Stimulated activated naive CD8-positive, alpha-beta T cell treated with anti-CD3 and anti-CD28 coated beads, Interleukin-15, Interleukin-2, amounts not matched to agents 100 ng/mL and 50 ng/mL, for 24 hours (primary cell): ENCODE measurements at regions not wholly inside any gene's neighbourhood (a gene's known extent, or its start where the extent isn't known, plus 50 kb on each side); places are given as distances from the start of the nearest gene placed in this dataset.
"Not testable (repeated sequence)": the region's sequence is repeated elsewhere in the genome, so short reads cannot be mapped to it uniquely, and the experiment has no call there.

ENCODE experiments used
- H3K27ac Mint-ChIP-seq: one replicate; pipeline ENCODE4 v1.8.0; 2021; ENCODE audit warnings: mild to moderate bottlenecking, mixed read lengths
- H3K27me3 Mint-ChIP-seq: one replicate; pipeline ENCODE4 v1.8.0; 2021; ENCODE audit warnings: mixed read lengths
- H3K36me3 Mint-ChIP-seq: one replicate; pipeline ENCODE4 v1.8.0; 2021; ENCODE audit warnings: low read depth, mixed read lengths
- H3K4me1 Mint-ChIP-seq: one replicate; pipeline ENCODE4 v1.8.0; 2021; ENCODE audit warnings: low read depth, mixed read lengths
- H3K4me3 Mint-ChIP-seq: one replicate; pipeline ENCODE4 v1.8.0; 2021; ENCODE audit warnings: mild to moderate bottlenecking, mixed read lengths
- H3K9me3 Mint-ChIP-seq: one replicate; pipeline ENCODE4 v1.8.0; 2021; ENCODE audit warnings: mixed read lengths

DNA sequence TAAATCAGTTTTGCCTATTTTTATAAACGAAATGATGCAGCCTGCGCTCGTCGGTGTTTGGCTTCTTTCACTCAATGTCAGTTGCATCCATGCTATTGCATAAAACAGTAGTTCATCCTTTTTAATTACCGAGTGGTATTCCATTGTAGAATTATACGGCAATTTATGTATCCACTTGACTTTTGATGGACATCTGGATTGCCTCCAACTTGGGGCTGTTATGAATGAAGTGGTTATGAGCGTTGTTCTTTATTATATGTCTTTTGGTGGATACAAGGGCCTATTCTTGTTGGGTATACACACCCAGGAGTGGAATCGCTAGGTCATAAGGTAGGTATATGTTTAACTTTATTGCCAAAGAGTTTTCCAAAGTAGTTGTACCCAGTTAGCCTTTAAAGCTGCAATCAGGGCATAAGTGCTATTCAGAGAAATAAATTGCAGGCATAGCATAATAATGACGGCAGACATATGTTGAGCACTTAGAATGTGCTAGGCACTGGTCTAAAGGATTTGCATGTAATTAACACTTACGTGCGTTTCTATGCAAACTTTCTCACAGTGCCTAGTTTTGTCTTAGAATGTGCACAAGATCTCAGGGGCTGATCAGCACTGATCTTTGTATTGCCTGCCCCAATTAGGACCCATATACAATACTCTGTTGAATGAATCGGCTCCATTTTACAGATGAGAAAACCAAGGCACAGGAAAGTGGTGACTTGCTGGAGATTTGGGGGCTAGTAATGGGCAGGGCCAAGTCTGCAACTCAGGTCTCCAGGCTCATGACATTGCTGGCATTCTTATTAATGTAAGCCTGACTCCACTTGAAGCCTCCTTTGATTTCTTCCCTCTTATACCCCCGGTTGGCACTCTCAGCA, 407.0 kb downstream of the BCOR start:
- peaks cover 4% of the 10 kb centered on the region for H3K4me1 Mint-ChIP-seq
- no peaks in the 10 kb centered on the region for H3K9me3 Mint-ChIP-seq
- no peak overlapping the region for H3K4me3 Mint-ChIP-seq
- H3K27ac Mint-ChIP-seq = no peak overlapping the region
- peaks cover 28% of the 10 kb centered on the region for H3K27me3 Mint-ChIP-seq
- no peaks in the 10 kb centered on the region for H3K36me3 Mint-ChIP-seq

DNA sequence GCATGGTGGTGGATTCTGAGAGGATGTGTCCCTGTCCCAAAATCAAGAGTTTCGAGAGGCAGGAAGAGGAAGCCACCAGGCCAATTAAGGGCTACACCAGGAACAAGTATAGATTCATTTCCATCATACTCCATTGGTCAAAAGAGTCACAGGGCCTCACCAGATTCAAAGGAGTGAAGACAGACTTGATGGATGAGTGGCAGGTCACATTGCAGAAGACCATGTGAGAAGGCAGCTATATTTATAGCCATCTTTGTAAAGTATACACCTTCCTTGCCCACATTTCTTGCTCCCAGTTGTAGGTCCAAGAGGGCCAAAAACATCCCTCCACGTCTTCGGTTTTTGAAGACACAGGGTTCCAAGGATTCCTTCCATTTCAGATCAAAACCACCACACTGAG, 406.0 kb downstream of the BCOR start:
- H3K4me3 Mint-ChIP-seq = no peak overlapping the region
- peaks cover 4% of the 10 kb centered on the region for H3K4me1 Mint-ChIP-seq
- peaks cover 26% of the 10 kb centered on the region for H3K27me3 Mint-ChIP-seq
- no peaks in the 10 kb centered on the region for H3K9me3 Mint-ChIP-seq
- no peak overlapping the region for H3K27ac Mint-ChIP-seq
- H3K36me3 Mint-ChIP-seq = no peaks in the 10 kb centered on the region

GRCh38 chrX:39692796-39693195, 405.0 kb downstream of the BCOR start:
- Mint-ChIP-seq H3K27me3 (peaks cover 24% of the 10 kb centered on the region), H3K9me3 (no peaks in the 10 kb centered on the region), H3K27ac (no peak overlapping the region), H3K4me1 (peaks cover 4% of the 10 kb centered on the region), H3K4me3 (no peak overlapping the region), H3K36me3 (no peaks in the 10 kb centered on the region)

GRCh38 chrX:39693298-39693697, 404.5 kb downstream of the BCOR start:
- H3K27me3 Mint-ChIP-seq = peaks cover 21% of the 10 kb centered on the region
- peaks cover under 1% of the 10 kb centered on the region for H3K4me1 Mint-ChIP-seq
- H3K36me3 Mint-ChIP-seq = no peaks in the 10 kb centered on the region
- H3K4me3 Mint-ChIP-seq = no peak overlapping the region
- H3K9me3 Mint-ChIP-seq = no peaks in the 10 kb centered on the region
- H3K27ac Mint-ChIP-seq = no peak overlapping the region

- not testable (repeated sequence) for H3K9me3 Mint-ChIP-seq, H3K4me3 Mint-ChIP-seq, H3K36me3 Mint-ChIP-seq, H3K27me3 Mint-ChIP-seq, H3K27ac Mint-ChIP-seq, H3K4me1 Mint-ChIP-seq
These were observed 395.1 kb downstream of the BCOR start for GRCh38 chrX:39702636-39703035.

DNA sequence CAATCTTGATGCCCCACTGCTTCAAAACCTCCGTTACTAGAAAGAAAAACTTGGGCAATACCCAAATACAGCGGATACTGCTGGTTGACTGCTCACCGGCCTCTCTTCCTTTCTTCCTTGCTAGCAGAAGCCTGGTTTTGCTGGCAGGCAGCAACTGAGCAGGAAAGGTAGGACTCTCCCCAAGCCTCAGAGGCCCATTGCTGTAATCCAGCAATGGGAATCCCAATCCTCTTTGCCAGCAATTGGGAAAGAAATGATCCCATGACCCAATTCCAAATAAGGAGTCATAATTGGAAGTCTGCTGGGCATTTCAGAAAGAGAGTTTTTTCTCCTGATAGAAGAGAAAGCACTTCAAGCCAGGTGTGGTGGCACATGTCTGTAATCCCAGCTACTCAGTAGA, 394.5 kb downstream of the BCOR start:
- Mint-ChIP-seq H3K27ac (no peak overlapping the region), H3K4me3 (no peak overlapping the region), H3K36me3 (no peaks in the 10 kb centered on the region), H3K9me3 (no peaks in the 10 kb centered on the region), H3K4me1 (no peaks in the 10 kb centered on the region), H3K27me3 (no peaks in the 10 kb centered on the region)

- Mint-ChIP-seq H3K36me3 (no peaks in the 10 kb centered on the region), H3K4me3 (no peak overlapping the region), H3K4me1 (no peaks in the 10 kb centered on the region), H3K9me3 (no peaks in the 10 kb centered on the region), H3K27ac (no peak overlapping the region), H3K27me3 (no peaks in the 10 kb centered on the region)
These were observed 393.2 kb downstream of the BCOR start for GRCh38 chrX:39704590-39704989.

DNA sequence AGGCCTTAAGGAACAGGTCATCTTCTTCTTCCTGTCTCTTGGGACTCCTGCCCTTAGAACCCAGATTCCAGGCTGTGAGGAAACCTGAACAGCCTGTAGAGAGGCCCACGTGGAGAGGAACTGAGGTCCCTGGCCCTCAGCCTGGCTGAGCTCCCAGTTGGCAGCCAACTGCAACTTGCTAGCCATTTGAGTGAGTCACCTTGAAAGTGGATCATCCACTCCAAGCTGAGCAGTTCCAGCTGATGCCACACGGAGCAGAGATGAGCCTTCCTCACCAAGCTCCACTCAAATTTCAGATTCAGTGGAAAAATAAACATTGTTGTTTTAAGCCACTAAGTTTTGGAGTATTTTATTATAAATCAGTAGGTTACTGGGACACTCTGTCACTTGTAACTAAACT, 392.5 kb downstream of the BCOR start:
- no peak overlapping the region for H3K27ac Mint-ChIP-seq
- H3K27me3 Mint-ChIP-seq = no peaks in the 10 kb centered on the region
- H3K36me3 Mint-ChIP-seq = no peaks in the 10 kb centered on the region
- no peaks in the 10 kb centered on the region for H3K4me1 Mint-ChIP-seq
- H3K9me3 Mint-ChIP-seq = no peaks in the 10 kb centered on the region
- H3K4me3 Mint-ChIP-seq = no peak overlapping the region

DNA sequence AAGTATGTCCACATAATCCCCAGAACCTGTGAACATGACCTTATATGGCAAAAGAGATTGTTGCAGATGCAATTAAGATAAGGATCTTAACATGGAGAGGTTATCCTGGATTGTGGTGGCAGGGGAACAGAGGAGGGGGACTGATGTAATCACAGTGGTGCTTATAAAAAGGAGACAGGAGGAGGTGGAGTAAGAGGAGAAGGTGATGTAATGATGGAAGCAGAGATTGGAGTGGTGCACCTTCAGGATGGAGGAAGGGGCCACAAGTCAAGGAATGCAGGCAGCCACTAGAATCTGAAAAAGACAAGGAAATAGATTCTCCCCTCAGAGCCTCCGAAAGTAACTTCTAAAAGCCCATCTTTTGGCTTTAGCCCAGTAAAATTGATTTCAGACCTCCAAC, 388.4 kb downstream of the BCOR start:
- H3K27me3 Mint-ChIP-seq = no peaks in the 10 kb centered on the region
- no peak overlapping the region for H3K4me3 Mint-ChIP-seq
- H3K36me3 Mint-ChIP-seq = no peaks in the 10 kb centered on the region
- no peak overlapping the region for H3K27ac Mint-ChIP-seq
- no peaks in the 10 kb centered on the region for H3K9me3 Mint-ChIP-seq
- H3K4me1 Mint-ChIP-seq = no peaks in the 10 kb centered on the region

- H3K4me3 Mint-ChIP-seq = no peak overlapping the region
- no peaks in the 10 kb centered on the region for H3K4me1 Mint-ChIP-seq
- no peak overlapping the region for H3K27ac Mint-ChIP-seq
- H3K27me3 Mint-ChIP-seq = no peaks in the 10 kb centered on the region
- H3K9me3 Mint-ChIP-seq = no peaks in the 10 kb centered on the region
- no peaks in the 10 kb centered on the region for H3K36me3 Mint-ChIP-seq
These were observed 387.9 kb downstream of the BCOR start for GRCh38 chrX:39709812-39710211.

DNA sequence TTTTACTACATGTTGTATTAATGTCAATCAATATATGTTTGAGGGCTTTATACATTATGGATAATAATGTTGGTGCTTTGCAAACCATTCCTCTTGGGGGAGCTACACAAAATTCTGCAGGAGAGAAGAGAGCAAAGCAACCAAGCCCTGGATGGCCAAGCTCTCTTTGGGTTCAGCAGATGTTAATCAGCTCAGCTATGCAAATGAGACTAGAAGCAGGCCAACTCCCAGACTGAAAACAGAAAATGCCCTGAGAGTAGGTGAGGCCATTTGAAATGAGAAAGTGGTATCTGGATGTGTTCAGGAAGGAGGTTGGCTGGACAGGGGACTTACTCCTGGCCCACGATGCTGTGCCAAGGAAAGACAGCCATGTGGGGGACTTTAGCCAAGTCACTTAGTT, 387.0 kb downstream of the BCOR start:
- H3K9me3 Mint-ChIP-seq = no peaks in the 10 kb centered on the region
- H3K27ac Mint-ChIP-seq = no peak overlapping the region
- H3K4me1 Mint-ChIP-seq = no peaks in the 10 kb centered on the region
- H3K36me3 Mint-ChIP-seq = no peaks in the 10 kb centered on the region
- H3K4me3 Mint-ChIP-seq = no peak overlapping the region
- H3K27me3 Mint-ChIP-seq = no peaks in the 10 kb centered on the region

GRCh38 chrX:39714471-39714870, 383.3 kb downstream of the BCOR start:
- Mint-ChIP-seq H3K27me3 (no peaks in the 10 kb centered on the region), H3K9me3 (no peaks in the 10 kb centered on the region), H3K4me1 (no peaks in the 10 kb centered on the region), H3K4me3 (no peak overlapping the region), H3K27ac (no peak overlapping the region), H3K36me3 (no peaks in the 10 kb centered on the region)

DNA sequence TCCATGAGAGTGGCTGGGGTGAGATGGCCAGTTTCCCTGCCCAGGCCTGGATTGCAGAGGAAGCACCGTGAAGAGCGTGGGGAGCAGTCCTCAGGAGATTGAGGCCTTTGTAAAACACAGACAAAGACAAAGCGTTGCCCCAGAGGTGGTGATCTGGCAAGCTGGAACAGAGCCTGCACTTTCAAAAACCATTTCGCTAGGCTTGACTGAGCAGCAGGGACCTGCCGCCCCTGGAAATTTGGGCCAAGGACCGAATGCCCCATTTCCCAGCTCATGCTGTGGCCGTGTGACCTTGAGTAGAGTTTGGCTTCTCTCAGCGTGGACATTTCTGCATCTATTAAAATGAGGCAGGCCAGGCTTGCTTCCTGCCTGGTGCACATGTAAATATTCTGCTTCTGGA, 381.4 kb downstream of the BCOR start:
- no peak overlapping the region for H3K4me3 Mint-ChIP-seq

DNA sequence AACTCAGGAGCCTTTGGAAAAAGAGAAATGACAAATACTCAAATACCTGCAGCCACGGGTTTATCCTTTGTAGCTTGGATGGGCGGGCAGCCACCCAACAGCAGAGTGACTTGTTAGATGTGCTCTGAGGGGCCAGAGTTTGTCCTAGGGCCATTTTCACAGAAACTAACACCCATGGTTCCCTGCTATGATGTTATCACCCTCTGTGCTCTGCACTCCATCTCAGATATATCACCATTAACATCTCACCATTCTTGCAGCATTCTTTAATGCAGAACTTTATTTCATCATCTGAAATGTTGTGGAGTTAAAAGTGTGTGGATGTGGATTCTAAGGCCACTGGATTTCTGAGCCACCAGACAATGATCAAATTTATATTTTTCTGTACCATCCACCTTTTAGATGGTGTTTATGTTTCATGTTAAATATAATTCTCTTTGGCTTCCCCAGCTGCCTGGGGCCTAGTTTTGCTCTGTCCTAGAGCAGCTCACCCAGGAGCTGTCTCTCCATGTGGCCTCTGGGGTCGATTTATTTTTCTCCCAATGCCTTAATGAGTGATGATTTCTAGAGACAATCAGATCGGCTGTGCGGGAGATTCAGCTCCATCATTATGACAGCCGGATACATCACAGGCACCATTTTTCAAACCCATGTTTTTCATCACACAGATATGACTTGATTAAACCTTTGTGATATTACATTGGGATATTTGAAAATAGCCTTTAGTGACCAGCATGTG, 380.8 kb downstream of the BCOR start:
- Mint-ChIP-seq H3K27me3 (no peaks in the 10 kb centered on the region), H3K4me3 (no peak overlapping the region), H3K27ac (no peak overlapping the region), H3K9me3 (no peaks in the 10 kb centered on the region), H3K36me3 (no peaks in the 10 kb centered on the region), H3K4me1 (no peaks in the 10 kb centered on the region)

More for the DNA sequence above, 381.4 kb downstream of the BCOR start:
- Mint-ChIP-seq H3K27ac (no peak overlapping the region), H3K27me3 (no peaks in the 10 kb centered on the region), H3K4me1 (no peaks in the 10 kb centered on the region), H3K36me3 (no peaks in the 10 kb centered on the region), H3K9me3 (no peaks in the 10 kb centered on the region)

DNA sequence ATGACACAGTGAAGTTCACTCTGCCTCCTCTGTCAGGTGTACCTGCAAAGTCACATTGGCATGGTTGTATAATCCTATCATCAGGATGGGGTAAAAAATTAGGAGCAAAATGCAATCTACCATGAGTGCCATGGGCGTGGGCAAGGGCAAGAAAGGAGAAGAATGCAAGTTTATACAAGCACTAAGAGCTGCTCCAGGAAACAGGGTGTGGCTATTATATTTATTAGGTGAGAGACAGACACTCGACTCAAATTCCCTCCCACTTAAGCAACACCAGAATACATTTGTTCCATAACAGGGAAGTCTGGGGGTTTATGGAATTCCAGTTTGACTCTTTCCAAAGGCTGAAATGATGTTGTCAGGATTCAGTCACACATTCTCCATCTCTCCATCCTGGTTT, 378.8 kb downstream of the BCOR start:
- H3K27me3 Mint-ChIP-seq = no peaks in the 10 kb centered on the region
- no peak overlapping the region for H3K27ac Mint-ChIP-seq
- H3K36me3 Mint-ChIP-seq = no peaks in the 10 kb centered on the region
- no peak overlapping the region for H3K4me3 Mint-ChIP-seq
- H3K9me3 Mint-ChIP-seq = no peaks in the 10 kb centered on the region
- H3K4me1 Mint-ChIP-seq = no peaks in the 10 kb centered on the region
